ENCODE measurements at regions not wholly inside any gene's neighbourhood (a gene's known extent, or its start where the extent isn't known, plus 50 kb on each side); places are given as distances from the start of the nearest gene placed in this dataset.

- Histone ChIP-seq H3K9me3 (ENCODE audit: control insufficient read depth, insufficient read depth, low read depth, low read length) (no peaks in the 10 kb centered on the region), H3K36me3 (ENCODE audit: control insufficient read depth, insufficient read depth, low read length) (no peaks in the 10 kb centered on the region), H3K4me2 (ENCODE audit: extremely low read depth, insufficient read depth, low read length) (no peak overlapping the region)
Observed at GRCh38 chr10:21264271-21264670, 261.2 kb downstream of the SKIDA1 start.

GRCh38 chr10:21263839-21264238 is 261.6 kb downstream of the SKIDA1 start:
- H3K27ac ChIP-seq (ENCODE audit: insufficient read depth, low read length): no peak overlapping the region
- no peaks in the 10 kb centered on the region for H3K4me1 ChIP-seq (ENCODE audit: control insufficient read depth, extremely low read depth, insufficient read depth, low read length)
- H3K36me3 ChIP-seq (ENCODE audit: control insufficient read depth, insufficient read depth, low read length): no peaks in the 10 kb centered on the region
- H3K4me2 ChIP-seq (ENCODE audit: extremely low read depth, insufficient read depth, low read length): no peak overlapping the region
- no peak overlapping the region for H2AFZ ChIP-seq (ENCODE audit: low read length)
- no peaks in the 10 kb centered on the region for H3K9me3 ChIP-seq (ENCODE audit: control insufficient read depth, insufficient read depth, low read depth, low read length)
- DNase-seq (ENCODE audit: low read depth in 2 of 2): no peak
- H3K4me3 ChIP-seq (replicated peaks in 1 of 4; ENCODE audit: control extremely low read depth in 1 of 4, insufficient read depth in 1 of 4, low read depth in 3 of 4, low read length in 4 of 4): no peak overlapping the region
- no peaks in the 10 kb centered on the region for H3K27me3 ChIP-seq (ENCODE audit: control insufficient read depth, insufficient read depth, low read length)
- H3K9ac ChIP-seq (ENCODE audit: insufficient read depth, low read length): no peak overlapping the region
- H3K79me2 ChIP-seq (ENCODE audit: control insufficient read depth, insufficient read depth, low read length): no peaks in the 10 kb centered on the region
- no peaks in the 10 kb centered on the region for H4K20me1 ChIP-seq (ENCODE audit: control insufficient read depth, extremely low read depth, insufficient read depth, low read length)
- no peak for TF ChIP-seq CTCF (conservative IDR thresholded peaks at IDR 0.05 in 1 of 2, IDR thresholded peaks at IDR 0.05 in 1 of 2; ENCODE audit: low read depth in 1 of 2, low read length in 2 of 2)
- TF ChIP-seq EZH2 (IDR thresholded peaks at IDR 0.05; ENCODE audit: low read length, missing control alignments): no peak

More at GRCh38 chr10:21264271-21264670, 261.2 kb downstream of the SKIDA1 start:
- no peak overlapping the region for H3K4me3 ChIP-seq (replicated peaks in 1 of 4; ENCODE audit: control extremely low read depth in 1 of 4, insufficient read depth in 1 of 4, low read depth in 3 of 4, low read length in 4 of 4)
- no peak overlapping the region for H2AFZ ChIP-seq (ENCODE audit: low read length)
- H3K79me2 ChIP-seq (ENCODE audit: control insufficient read depth, insufficient read depth, low read length): no peaks in the 10 kb centered on the region
- H3K9ac ChIP-seq (ENCODE audit: insufficient read depth, low read length): no peak overlapping the region
- H3K4me1 ChIP-seq (ENCODE audit: control insufficient read depth, extremely low read depth, insufficient read depth, low read length): no peaks in the 10 kb centered on the region
- H3K27ac ChIP-seq (ENCODE audit: insufficient read depth, low read length): no peak overlapping the region
- no peak for TF ChIP-seq EZH2 (IDR thresholded peaks at IDR 0.05; ENCODE audit: low read length, missing control alignments)
- TF ChIP-seq CTCF (conservative IDR thresholded peaks at IDR 0.05 in 1 of 2, IDR thresholded peaks at IDR 0.05 in 1 of 2; ENCODE audit: low read depth in 1 of 2, low read length in 2 of 2): no peak
- DNase-seq (ENCODE audit: low read depth in 2 of 2): peak in 1 of 2 donors; percentile 2
- H3K27me3 ChIP-seq (ENCODE audit: control insufficient read depth, insufficient read depth, low read length): no peaks in the 10 kb centered on the region
- H4K20me1 ChIP-seq (ENCODE audit: control insufficient read depth, extremely low read depth, insufficient read depth, low read length): no peaks in the 10 kb centered on the region

GRCh38 chr10:21263263-21263803 is 262.1 kb downstream of the SKIDA1 start:
- H3K9me3 ChIP-seq (ENCODE audit: control insufficient read depth, insufficient read depth, low read depth, low read length): no peaks in the 10 kb centered on the region
- H2AFZ ChIP-seq (ENCODE audit: low read length): no peak overlapping the region
- TF ChIP-seq CTCF (conservative IDR thresholded peaks at IDR 0.05 in 1 of 2, IDR thresholded peaks at IDR 0.05 in 1 of 2; ENCODE audit: low read depth in 1 of 2, low read length in 2 of 2) (no peak), EZH2 (IDR thresholded peaks at IDR 0.05; ENCODE audit: low read length, missing control alignments) (no peak)
- H3K27me3 ChIP-seq (ENCODE audit: control insufficient read depth, insufficient read depth, low read length): no peaks in the 10 kb centered on the region
- H3K36me3 ChIP-seq (ENCODE audit: control insufficient read depth, insufficient read depth, low read length): no peaks in the 10 kb centered on the region
- H3K4me3 ChIP-seq (replicated peaks in 1 of 4; ENCODE audit: control extremely low read depth in 1 of 4, insufficient read depth in 1 of 4, low read depth in 3 of 4, low read length in 4 of 4): no peak overlapping the region
- no peak overlapping the region for H3K27ac ChIP-seq (ENCODE audit: insufficient read depth, low read length)
- DNase-seq (ENCODE audit: low read depth in 2 of 2): no peak
- H3K4me1 ChIP-seq (ENCODE audit: control insufficient read depth, extremely low read depth, insufficient read depth, low read length): no peaks in the 10 kb centered on the region
- H4K20me1 ChIP-seq (ENCODE audit: control insufficient read depth, extremely low read depth, insufficient read depth, low read length): no peaks in the 10 kb centered on the region
- no peaks in the 10 kb centered on the region for H3K79me2 ChIP-seq (ENCODE audit: control insufficient read depth, insufficient read depth, low read length)
- H3K4me2 ChIP-seq (ENCODE audit: extremely low read depth, insufficient read depth, low read length): no peak overlapping the region
- no peak overlapping the region for H3K9ac ChIP-seq (ENCODE audit: insufficient read depth, low read length)
